HG03175 (cell line): ENCODE measurements at regions not wholly inside any gene's neighbourhood (a gene's known extent, or its start where the extent isn't known, plus 50 kb on each side); places are given as distances from the start of the nearest gene placed in this dataset.
"Not testable (repeated sequence)": the region's sequence is repeated elsewhere in the genome, so short reads cannot be mapped to it uniquely, and the experiment has no call there.

ENCODE experiments used
- ATAC-seq: cut with Tn5 transposase; IDR thresholded peaks from one replicate; pipeline ENCODE4 v1.9.1; 2021; ENCODE audit warnings: mild to moderate bottlenecking, moderate library complexity; ENCODE audit not compliant: unreplicated experiment

DNA sequence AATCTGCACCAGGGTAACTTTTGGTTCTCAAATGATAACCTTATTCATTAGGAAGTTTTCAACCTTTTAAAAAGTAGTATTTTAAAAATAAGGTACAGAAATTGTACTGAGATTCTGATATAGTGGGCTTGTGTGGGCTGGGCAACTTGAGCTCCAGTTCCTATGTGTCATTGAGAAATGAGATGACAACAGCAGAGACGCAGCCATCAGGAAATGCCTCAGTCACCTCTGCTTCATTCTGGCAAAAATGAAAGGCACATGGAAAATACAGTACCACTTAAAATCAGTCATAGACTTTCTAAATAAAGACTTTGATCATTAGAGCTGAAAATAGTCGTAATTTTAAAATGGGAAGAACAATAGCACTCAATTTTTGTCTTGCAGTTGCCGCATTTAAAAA, 480.2 kb downstream of the PLK2 start:
- no peak for ATAC-seq

DNA sequence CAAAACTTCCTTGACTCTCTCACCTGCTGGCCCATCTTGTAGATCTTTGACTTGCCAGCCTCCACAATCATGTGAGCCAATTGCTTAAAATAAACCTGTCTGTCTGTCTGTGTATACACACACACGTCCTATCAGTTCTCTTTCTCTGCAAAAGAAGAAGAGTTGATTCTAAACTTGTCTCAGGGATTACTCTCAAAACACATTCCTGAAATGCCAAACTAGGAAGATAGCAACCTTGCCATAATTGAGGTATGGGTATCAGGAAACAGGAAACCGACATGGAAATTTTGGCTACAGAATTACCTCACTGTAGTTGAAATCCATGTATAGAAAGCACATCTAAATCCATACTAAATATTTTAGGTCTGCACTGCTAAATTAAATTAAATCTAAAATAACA, 483.4 kb downstream of the PLK2 start:
- no peak for ATAC-seq

DNA sequence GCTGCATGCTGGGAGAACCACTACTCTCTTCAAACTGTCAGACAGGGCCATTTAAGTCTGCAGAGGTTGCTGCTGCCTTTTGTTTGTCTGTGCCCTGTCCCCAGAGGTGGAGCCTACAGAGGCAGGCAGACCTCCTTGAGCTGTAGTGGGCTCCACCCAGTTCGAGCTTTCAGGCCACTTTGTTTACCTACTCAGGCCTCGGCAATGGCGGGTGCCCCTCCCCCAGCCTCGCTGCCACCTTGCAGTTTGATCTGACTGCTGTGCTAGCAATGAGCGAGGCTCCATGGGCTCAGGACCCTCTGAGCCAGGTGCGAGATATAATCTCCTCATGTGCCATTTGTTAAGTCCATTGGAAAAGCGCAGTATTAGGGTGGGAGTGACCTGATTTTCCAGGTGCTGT, 487.8 kb downstream of the PLK2 start:
- not testable (repeated sequence) for ATAC-seq

DNA sequence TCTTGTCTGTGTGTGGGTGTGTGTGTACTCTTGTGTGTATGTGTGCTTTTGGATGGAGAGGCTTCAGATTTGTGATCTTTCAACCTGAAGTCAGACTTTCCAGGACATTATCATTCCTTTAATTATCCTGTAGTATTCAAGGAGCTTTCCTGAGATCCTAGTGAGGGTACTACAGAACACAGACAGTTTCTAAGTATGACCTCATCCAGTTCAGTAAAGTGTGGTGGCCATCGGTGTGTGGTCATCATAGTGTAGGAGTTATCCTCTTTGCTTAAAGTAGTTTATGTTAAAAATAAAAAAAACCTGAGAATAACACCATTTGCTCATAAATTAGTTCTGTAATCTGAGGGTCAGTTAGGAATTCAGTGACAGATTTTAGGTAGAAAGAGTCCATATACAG, 478.0 kb upstream of the ACTBL2 start:
- no peak for ATAC-seq

DNA sequence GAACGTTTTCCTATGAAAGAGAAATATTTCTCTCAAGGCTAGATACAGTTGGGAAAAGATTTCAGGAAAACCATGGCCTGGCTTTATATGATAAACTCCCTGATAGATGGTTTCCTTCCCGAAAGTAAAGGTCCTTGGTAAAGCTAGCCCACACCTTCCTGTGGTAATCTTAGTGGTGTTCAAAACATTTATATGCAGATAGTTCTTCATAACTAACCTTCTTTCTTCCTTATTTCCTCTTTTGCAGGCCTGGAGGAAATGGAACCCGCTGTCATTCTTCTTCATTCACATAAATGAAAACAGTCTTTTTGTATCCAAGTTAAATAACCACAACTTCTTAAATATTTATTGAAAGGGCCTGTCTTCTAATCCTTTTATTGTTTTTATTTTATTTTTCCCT, 474.0 kb upstream of the ACTBL2 start:
- ATAC-seq: no peak

DNA sequence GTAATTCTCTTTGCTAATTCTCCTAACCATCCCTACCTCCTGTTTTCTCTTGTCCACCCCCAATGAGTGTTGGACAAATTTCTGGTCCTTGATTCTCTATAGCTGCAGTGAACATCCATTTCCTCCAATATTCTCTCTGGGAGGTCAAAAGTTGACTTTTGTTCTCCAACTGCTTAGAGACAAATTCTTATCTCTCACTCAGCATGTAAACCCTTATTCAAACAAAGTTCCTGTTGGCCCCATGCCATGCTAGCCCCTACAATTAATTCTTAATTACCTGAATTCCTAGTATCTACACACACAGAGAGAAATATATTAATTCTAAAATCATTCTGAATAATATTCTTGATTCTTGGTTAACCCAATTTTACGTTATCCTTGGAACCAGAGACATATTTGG, 472.9 kb upstream of the ACTBL2 start:
- ATAC-seq: no peak

DNA sequence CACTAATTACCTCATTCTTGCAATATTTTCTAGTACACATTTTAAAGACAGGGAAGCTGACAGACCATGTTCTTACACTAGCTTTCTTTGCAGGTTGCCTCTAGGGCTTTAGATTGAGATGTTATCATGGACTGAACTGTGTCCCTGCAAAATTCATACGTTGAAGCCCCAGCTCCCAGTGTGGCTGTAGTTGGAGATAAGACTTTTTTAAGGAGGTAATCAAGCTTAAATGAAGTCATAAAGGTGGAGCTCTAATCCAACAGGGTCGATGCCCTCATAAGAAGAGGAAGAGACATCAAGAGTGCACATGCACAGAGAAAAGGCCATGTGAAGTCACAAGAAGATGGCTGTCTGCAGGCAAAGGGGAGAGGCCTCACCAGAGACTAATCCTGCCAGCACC, 471.2 kb upstream of the ACTBL2 start:
- no peak for ATAC-seq

DNA sequence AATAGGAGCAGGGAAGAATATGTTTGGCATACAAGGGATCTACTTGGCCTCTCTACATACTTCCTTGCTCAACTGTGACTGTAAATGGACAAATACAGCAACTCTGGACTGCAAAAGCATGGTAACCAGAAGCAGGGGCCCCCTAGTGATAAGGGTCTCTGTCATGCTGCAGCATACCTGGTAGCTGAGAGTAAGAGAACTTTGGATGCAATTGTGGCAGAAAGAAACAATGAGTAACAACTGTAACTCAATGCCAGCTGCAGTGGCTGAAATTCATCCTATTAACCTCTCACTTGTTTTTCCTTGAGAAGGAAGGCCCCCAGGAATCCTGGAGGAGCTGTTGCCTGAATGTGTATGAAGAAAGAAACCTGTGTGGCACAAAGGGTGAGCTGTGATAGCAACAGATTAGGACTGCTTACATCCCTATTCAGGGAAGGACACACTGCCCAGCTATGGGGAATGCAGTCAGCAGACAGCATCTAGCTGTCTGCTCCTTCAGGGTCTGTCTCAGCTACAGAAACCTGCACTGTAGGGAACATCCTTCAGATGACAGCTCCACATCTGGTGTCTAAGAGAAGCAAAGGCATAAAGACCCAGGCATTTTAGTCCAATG, 468.1 kb upstream of the ACTBL2 start:
- ATAC-seq: no peak

DNA sequence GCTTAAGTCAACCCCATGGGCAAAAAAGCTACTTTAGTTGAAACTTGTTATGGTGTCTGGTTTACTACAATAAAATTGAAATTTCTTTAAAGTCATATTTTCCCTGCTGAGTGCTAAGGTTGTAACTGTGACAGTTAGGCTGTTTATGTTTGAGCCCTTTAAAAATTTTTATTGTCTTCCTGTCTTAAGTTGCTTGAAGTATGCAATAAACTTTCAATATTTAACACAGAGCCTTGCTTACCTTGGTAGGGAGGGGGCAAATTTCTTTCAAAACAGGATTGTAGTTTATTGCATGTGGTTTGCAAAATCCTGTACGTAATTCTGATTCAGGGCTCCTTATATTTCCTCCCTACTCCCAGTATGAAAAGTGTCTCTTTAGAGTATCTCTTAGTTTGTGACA, 465.5 kb upstream of the ACTBL2 start:
- no peak for ATAC-seq

DNA sequence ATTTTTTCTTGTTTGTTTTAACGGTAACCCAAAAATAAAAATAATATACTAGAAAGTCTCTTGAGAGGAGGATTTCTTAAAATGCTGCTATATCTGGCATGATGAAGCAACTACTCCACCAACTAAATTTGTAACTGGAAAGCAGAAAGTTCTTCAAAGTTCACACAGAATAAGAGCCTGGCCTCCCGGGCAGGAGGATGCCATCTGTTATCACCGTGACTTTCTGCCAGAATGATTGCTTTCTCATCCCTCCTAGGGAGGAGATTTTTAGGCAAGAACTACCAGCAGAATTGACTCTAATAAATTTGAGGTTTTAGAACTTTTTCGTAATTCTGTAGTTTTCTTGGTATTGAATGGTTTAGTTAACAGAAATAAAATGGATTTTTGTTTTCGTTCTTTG, 464.6 kb upstream of the ACTBL2 start:
- no peak for ATAC-seq

DNA sequence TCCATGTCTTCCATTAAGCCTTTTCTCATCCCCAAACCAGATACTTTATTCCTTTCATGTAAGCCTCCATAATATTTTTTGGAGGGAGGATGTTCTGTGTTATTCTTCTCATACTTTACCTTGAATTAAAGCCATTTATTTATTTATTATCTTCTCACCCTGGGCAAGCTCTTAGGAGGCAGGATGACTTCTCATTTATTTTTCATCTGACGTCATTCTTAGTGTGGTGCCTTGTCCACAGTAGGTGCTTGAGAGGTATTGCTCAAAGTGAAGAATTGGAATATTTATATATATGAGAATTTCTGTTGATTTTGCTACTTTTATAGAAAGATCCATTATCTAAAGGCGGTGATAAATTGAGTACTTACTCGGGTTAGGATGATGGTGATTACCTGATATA, 458.3 kb upstream of the ACTBL2 start:
- ATAC-seq: no peak

DNA sequence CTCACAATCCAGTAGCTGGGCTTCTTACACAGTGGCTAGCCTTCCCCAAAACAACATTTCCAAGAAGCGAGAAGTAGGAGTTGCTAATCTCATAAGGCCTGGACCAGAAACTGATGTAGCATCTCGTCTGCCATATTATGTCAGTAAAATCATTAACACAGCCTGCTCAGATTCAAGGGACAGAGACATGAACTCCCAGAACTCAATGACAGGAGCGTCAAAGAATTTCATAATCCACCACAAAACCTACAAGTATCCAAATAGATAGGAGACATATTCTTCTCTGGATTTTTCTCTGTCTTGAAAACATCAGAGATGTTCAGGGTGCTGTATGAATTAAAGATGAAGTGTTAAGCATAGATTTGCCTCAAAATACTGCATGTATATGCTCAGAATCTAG, 457.6 kb upstream of the ACTBL2 start:
- ATAC-seq: no peak

DNA sequence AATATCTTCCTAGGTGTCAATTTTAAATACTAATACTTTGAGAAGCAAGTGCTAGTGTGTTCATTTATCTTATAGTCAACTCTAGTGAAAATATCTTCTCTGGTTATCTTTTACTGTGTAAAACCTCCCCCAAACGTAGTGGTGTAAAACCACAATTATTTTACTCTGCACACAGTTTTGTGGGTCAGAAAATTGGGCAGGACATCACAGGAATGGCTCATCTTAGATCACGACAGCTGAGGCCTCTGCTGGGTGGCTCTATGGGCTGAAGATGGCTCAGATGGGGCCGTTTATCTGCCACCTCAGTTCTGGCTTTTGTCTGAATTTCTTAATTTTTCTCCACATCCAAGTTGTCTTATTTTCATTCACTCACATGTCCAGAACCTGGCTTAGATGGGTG, 457.2 kb upstream of the ACTBL2 start:
- no peak for ATAC-seq

DNA sequence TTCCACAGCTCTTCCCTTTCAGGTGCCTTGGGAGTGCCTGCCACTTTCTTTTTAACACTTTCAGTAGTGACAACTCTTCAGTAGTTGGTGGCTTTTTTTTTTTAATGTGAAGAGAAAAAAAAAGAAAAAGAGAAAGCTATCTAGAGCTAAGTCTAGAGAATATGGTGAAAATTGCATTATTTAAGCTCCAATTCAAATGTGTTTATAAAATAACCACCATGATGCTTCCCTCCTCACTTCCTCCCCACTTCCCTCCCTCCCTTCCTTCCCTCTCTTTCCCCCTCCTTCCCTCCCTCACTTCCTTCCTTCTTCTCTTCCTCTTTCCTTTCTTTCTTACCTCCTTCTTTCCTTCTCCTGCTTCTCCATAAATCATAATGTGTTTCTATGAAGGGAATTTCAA, 456.7 kb upstream of the ACTBL2 start:
- ATAC-seq: no peak

DNA sequence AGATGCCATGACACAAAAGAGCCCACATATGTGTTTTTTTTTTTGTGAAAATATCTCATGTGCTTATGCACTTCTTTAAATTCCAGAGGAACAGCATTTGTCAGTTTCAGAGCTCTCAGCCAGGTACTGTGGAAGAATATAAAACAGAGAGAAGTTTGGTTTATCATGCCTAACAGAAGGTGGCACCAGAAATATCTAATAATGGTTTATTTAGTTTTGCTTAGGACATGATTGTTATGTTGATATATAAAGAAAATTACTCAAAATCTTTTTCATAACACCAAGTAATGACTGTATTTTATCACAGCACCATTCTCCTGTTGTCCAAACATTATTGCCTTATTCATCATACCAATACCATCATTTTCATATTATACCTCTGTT, 455.6 kb upstream of the ACTBL2 start:
- ATAC-seq: no peak

DNA sequence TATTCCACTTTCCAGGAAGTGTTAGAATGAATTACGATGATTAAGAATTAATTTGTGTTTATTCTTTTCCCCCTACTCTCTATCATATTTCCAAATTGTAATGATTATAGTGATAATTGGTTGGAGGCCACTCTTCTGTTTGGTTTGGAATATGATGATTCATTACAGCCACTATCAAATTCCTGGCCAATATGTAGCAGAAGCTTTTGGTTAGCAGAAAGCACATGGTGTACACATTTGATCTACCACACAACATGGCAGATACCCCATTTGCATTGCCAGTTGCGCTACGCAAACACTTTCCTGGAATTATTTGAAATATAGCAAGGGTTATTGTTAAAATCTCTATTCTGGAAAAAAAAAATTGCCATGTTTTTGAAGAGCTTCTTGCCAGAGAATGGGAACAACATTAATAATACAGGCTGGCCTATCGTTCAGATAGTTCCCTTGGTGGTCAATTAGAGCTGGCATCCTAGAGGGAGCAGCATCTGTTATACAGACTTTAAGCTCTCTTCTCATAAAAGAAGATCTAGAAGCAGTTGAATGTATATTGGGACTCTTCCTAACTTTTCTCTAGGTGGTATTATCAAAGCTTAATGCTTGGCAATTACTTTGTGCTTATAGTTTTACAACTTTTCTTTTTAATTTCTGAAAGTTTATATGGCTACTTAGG, 455.0 kb upstream of the ACTBL2 start:
- no peak for ATAC-seq

DNA sequence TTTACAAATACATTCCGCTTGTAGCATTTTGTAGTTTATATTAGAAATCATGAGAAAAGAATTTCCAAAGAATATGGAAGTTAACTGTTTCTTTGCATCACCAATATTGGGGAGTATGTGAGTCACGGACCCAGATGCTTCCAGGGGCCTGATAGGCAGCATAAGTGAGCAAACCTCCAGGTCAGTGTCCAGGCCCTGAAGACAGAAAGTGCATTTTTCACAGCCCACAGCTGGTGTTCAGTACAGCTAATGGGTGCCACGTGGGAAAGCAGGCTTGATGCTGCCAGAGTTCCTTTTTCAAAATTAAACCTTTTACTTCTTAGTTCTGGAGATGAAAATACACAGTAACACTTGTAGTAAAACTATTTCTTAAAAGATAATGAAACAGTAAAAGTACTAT, 454.4 kb upstream of the ACTBL2 start:
- ATAC-seq: no peak

DNA sequence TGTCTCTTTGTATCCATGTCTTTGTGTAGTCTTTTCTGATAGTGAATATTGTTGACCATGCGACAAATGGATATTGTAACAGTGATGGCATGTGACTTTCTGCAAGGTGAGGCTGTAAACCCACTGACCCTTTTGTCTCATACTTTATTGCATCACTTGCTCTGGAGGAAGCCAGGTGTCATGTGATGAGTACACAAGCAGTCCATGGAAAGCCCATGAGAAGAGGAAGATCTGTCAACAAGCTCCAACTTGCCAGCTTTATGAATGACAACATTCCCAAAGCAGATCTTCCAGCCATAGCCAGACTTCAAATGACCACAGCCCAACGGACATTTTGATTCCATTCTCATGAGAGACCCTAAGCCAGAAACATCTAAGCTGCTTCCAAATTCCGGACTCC, 450.1 kb upstream of the ACTBL2 start:
- ATAC-seq: no peak

DNA sequence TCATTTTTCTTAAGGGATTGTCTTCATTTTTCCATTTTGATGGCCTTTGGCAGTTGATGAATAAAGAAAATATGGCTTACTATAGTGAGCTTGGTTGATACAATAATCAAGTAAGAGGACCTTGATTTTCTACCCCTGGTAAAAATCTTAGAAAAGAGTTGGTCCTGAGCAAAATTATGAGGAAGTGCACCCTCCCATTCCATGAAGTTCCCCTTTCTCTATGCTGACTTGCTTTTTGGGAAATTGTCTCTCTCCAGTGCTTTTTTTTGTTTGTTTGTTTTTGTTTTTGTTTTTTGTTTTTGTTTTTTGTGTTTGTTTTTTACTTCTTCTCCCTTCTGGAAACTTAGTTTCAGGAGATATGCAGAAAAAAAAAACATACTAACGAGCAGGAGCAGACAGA, 449.2 kb upstream of the ACTBL2 start:
- ATAC-seq: no peak

DNA sequence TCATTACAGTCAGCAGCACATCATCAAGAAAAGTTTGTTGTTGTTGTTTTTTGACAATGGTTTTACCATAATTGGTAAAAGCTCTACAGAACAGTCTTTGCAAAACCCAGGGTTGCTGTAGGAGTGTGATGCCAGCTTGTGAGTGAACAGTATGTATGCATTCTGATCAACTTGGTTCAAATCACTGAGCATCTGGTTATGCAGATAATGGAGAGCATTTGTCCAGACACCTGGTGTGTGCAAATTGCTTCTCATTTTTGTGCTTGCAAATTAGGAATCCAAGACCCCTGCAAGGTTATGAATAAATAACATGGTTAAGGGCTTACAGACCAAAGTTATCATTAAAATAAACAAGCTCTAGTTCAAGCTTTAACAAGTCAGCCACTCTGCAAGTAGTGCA, 448.7 kb upstream of the ACTBL2 start:
- no peak for ATAC-seq

DNA sequence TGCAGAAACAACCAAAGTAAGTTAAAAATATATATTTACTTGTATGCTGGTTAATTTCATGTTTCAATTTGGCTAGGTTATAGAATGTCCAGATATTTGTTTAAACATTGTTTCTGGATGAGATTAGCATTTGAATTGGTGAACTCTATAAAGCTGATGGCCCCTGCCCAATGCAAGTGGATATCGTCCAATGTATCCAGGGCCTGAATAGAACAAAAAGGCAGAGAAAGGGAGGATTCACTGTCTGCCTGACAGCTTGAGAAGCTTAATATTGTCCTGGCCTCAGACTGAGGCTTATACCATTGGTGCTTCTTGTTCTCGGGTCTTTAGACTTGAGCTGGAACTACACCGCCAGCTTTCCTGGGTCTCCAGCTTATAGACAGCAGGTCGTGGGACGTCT, 446.7 kb upstream of the ACTBL2 start:
- no peak for ATAC-seq

DNA sequence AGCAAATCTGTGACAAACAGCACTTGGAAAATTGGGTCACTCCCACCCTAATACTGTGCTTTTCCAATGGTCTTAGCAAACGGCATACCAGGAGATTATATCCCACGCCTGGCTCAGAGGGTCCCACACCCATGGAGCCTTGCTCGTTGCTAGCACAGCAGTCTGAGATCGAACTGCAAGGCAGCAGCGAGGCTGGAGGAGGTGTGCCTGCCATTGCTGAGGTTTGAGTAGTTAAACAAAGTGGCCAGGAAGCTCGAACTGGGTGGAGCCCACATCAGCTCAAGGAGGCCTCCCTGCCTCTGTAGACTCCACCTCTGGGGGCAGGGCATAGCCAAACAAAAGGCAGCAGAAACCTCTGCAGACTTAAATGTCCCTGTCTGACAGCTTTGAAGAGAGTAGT, 440.5 kb upstream of the ACTBL2 start:
- ATAC-seq: not testable (repeated sequence)

DNA sequence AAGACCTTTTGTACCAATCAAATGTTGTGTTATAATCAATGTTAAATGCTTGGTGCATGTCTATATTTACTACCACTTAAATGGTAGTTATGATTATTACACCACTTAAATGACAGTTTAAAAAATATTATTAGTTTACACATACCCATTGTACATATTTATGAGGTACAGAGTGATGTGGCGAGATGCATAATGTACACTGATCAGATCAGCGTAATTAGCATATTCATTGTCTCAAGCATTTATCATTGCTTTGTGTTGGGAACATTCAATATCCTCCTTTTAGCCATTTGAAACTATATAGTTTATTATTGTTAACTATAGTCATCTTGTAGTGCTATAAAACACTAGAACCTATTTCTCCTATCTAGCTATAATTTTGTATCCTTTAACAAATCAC, 434.4 kb upstream of the ACTBL2 start:
- no peak for ATAC-seq
